GM21390 (cell line): ENCODE measurements at regions not wholly inside any gene's neighbourhood (a gene's known extent, or its start where the extent isn't known, plus 50 kb on each side); places are given as distances from the start of the nearest gene placed in this dataset.
"Not testable (repeated sequence)": the region's sequence is repeated elsewhere in the genome, so short reads cannot be mapped to it uniquely, and the experiment has no call there.

Experiments
- ATAC-seq: cut with Tn5 transposase; IDR thresholded peaks from one replicate; pipeline ENCODE4 v1.9.1; 2021; ENCODE audit not compliant: unreplicated experiment

- no peak for ATAC-seq
Measured at GRCh38 chr4:188372058-188372457, 232.8 kb downstream of the TRIML1 start.

GRCh38 chr4:188372829-188373228 is 233.6 kb downstream of the TRIML1 start:
- ATAC-seq = no peak

GRCh38 chr4:188374871-188375270 is 235.6 kb downstream of the TRIML1 start:
- ATAC-seq = no peak

GRCh38 chr4:188377816-188378215 is 238.6 kb downstream of the TRIML1 start:
- ATAC-seq = no peak

- ATAC-seq = no peak
Measured at GRCh38 chr4:188383180-188383579, 243.9 kb downstream of the TRIML1 start.

- ATAC-seq = no peak
Measured at GRCh38 chr4:188387179-188387791, 248.0 kb downstream of the TRIML1 start.

- ATAC-seq = not testable (repeated sequence)
Measured at GRCh38 chr4:188391349-188391748, 252.1 kb downstream of the TRIML1 start.

- no peak for ATAC-seq
Measured at GRCh38 chr4:188396037-188396436, 256.8 kb downstream of the TRIML1 start.

- ATAC-seq = no peak
Measured at GRCh38 chr4:188399834-188400233, 260.6 kb downstream of the TRIML1 start.

- no peak for ATAC-seq
Measured at GRCh38 chr4:188400451-188400850, 261.2 kb downstream of the TRIML1 start.

GRCh38 chr4:188403272-188403671 is 264.0 kb downstream of the TRIML1 start:
- no peak for ATAC-seq

- not testable (repeated sequence) for ATAC-seq
Measured at GRCh38 chr4:188405071-188405835, 266.0 kb downstream of the TRIML1 start.

- ATAC-seq = no peak
Measured at GRCh38 chr4:188408244-188409030, 269.2 kb downstream of the TRIML1 start.

- no peak for ATAC-seq
Measured at GRCh38 chr4:188409851-188410250, 270.6 kb downstream of the TRIML1 start.

- no peak for ATAC-seq
Measured at GRCh38 chr4:188411805-188412204, 272.6 kb downstream of the TRIML1 start.

- ATAC-seq = no peak
Measured at GRCh38 chr4:188412499-188412898, 273.3 kb downstream of the TRIML1 start.

GRCh38 chr4:188414441-188414840 is 275.2 kb downstream of the TRIML1 start:
- no peak for ATAC-seq

- ATAC-seq = no peak
Measured at GRCh38 chr4:188417181-188417580, 277.9 kb downstream of the TRIML1 start.

- no peak for ATAC-seq
Measured at GRCh38 chr4:188423039-188423438, 283.8 kb downstream of the TRIML1 start.

GRCh38 chr4:188428935-188429334 is 289.7 kb downstream of the TRIML1 start:
- no peak for ATAC-seq

GRCh38 chr4:188429965-188430364 is 290.7 kb downstream of the TRIML1 start:
- no peak for ATAC-seq

- ATAC-seq = no peak
Measured at GRCh38 chr4:188430384-188430783, 291.1 kb downstream of the TRIML1 start.
